K562 (cell line): ENCODE measurements at regions not wholly inside any gene's neighbourhood (a gene's known extent, or its start where the extent isn't known, plus 50 kb on each side); places are given as distances from the start of the nearest gene placed in this dataset.

Source experiments
- EHMT2 ChIP-seq: fragments of 450-650 bp; IDR thresholded peaks from 2 replicates; pipeline ENCODE4 v1.6.1; 2018; ENCODE audit warnings: antibody characterized with exemption
- HNRNPH1 ChIP-seq: fragments of 200-400 bp; formaldehyde crosslinking; optimal IDR thresholded peaks from 2 replicates; pipeline ENCODE3; 2017; ENCODE audit warnings: low read depth, mild to moderate bottlenecking, low read length, moderate library complexity
- KHSRP ChIP-seq: fragments of 450-650 bp; IDR thresholded peaks from 2 replicates; pipeline ENCODE4 v1.6.1; 2017
- MCM5 ChIP-seq: fragments of 450-650 bp; IDR thresholded peaks from 2 replicates; pipeline ENCODE4 v1.6.1; 2016; ENCODE audit warnings: low read depth
- NFE2L1 ChIP-seq: fragments of 450-650 bp; IDR thresholded peaks from 2 replicates; pipeline ENCODE4 v1.6.1; 2016; ENCODE audit warnings: missing genetic modification characterization, low read depth, mild to moderate bottlenecking, missing compliant biosample characterization, moderate library complexity, borderline replicate concordance
- NFRKB ChIP-seq: fragments of 450-650 bp; IDR thresholded peaks from 2 replicates; pipeline ENCODE4 v1.6.1; 2016; ENCODE audit warnings: low read depth
- PHB ChIP-seq: fragments of 250-450 bp; sonication (Bioruptor Pico); IDR thresholded peaks from 2 replicates; pipeline ENCODE4 v1.5.0; 2021
- TGIF2 ChIP-seq: sonication (generic); formaldehyde crosslinking; IDR thresholded peaks from 2 replicates; pipeline ENCODE4 v1.8.1; 2022; ENCODE audit warnings: mild to moderate bottlenecking, missing genetic modification reagents, moderate library complexity
- USF1 ChIP-seq: sonication (generic); formaldehyde crosslinking; IDR thresholded peaks from 2 replicates; pipeline ENCODE4 v1.9.0; 2022; ENCODE audit warnings: mild to moderate bottlenecking, missing genetic modification reagents
- ZNF146 ChIP-seq: IDR thresholded peaks from one replicate; pipeline ENCODE4 v1.6.1; 2018; ENCODE audit warnings: missing compliant biosample characterization; ENCODE audit not compliant: unreplicated experiment
- ZNF518B ChIP-seq: fragments of 250-450 bp; sonication (Bioruptor Pico); IDR thresholded peaks from 2 replicates; pipeline ENCODE4 v1.5.0; 2021; ENCODE audit warnings: mild to moderate bottlenecking, moderate library complexity
- TF ChIP-seq, protein P1 (sequence below): fragments of 250-450 bp; sonication (Bioruptor Pico); IDR thresholded peaks from 2 replicates; pipeline ENCODE4 v1.4.0; 2020; ENCODE audit warnings: mild to moderate bottlenecking, moderate library complexity, borderline replicate concordance

GRCh38 chr2:59532808-59533207, 1020.6 kb downstream of the BCL11A start (continued):
- no peak for TF ChIP-seq ZNF518B (CRISPR knock-in tag)
- no peak for TF ChIP-seq EHMT2
- no peak for TF ChIP-seq PHB (CRISPR knock-in tag)
- TF ChIP-seq MCM5, result no peak
- no peak for TF ChIP-seq KHSRP
- no peak for TF ChIP-seq NFE2L1
- no peak for TF ChIP-seq HNRNPH1
- no peak for TF ChIP-seq TGIF2 (CRISPR knock-in tag)
- no peak for TF ChIP-seq USF1 (CRISPR knock-in tag)
- TF ChIP-seq NFRKB, result no peak
- TF ChIP-seq ZNF146, result no peak
- TF ChIP-seq, protein P1, sequence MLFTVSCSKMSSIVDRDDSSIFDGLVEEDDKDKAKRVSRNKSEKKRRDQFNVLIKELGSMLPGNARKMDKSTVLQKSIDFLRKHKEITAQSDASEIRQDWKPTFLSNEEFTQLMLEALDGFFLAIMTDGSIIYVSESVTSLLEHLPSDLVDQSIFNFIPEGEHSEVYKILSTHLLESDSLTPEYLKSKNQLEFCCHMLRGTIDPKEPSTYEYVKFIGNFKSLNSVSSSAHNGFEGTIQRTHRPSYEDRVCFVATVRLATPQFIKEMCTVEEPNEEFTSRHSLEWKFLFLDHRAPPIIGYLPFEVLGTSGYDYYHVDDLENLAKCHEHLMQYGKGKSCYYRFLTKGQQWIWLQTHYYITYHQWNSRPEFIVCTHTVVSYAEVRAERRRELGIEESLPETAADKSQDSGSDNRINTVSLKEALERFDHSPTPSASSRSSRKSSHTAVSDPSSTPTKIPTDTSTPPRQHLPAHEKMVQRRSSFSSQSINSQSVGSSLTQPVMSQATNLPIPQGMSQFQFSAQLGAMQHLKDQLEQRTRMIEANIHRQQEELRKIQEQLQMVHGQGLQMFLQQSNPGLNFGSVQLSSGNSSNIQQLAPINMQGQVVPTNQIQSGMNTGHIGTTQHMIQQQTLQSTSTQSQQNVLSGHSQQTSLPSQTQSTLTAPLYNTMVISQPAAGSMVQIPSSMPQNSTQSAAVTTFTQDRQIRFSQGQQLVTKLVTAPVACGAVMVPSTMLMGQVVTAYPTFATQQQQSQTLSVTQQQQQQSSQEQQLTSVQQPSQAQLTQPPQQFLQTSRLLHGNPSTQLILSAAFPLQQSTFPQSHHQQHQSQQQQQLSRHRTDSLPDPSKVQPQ (CRISPR knock-in tag), result no peak
